T47D (cell line): ENCODE measurements at regions not wholly inside any gene's neighbourhood (a gene's known extent, or its start where the extent isn't known, plus 50 kb on each side); places are given as distances from the start of the nearest gene placed in this dataset.
"Not testable (repeated sequence)": the region's sequence is repeated elsewhere in the genome, so short reads cannot be mapped to it uniquely, and the experiment has no call there.

Experiments
- DNase-seq, 2 experiments: peaks; one replicate each; pipeline versions ENCODE4 v3.0.0 to v3.0.0-alpha.2; 2011 to 2012; ENCODE audit warnings: low read depth in 1 of 2, low spot score in 1 of 2
- JUND ChIP-seq: IDR thresholded peaks from 2 replicates; pipeline ENCODE4 v1.6.1; 2012; ENCODE audit warnings: low read depth
- in situ Hi-C: cut with HindIII; loops from 2 replicates; pipeline ENCODE4 v1.10.0; 2016; ENCODE audit warnings: low sequenced_read_pairs, low pct_unique_long_range_greater_than_20kb

DNA sequence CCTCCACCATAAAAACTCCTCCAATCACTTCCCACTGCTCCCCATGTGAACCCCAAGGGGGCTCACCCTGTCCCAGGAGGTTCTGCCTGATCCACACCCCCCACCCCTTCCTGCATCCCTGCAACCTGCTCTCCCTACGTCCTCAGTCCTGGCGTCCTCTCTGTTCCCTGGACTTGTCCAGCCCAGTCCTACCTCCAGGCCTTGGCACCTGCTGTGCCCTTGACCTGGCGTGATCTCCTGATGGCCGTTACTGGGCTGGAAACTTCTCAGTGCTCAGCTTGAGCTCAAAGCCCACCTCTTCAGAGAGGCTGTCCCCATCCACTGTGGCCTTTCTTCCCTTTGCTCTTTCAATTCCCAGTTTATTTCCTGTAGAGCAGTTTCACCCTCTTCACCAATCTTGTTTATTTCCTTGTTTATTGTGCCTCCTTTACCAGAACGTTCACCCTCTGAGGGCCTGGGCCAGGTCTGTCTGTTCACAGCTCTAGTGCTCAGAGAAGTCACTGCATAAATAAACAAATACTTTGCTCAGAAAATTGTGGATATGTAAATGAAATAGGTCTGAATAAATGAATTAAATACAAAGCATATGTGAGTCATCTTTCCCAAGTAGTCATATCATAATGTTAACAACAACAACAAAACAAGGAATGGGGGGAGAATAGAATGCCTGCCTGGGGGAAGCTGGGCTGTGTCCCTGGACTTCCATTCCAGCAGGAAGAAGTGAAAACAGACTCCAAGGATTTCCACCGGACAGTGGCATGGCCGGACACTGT lies 175.7 kb upstream of the SULF2 start:
- in situ Hi-C loops: no loop called here
- DNase-seq: no peak
- TF ChIP-seq JUND: no peak

DNA sequence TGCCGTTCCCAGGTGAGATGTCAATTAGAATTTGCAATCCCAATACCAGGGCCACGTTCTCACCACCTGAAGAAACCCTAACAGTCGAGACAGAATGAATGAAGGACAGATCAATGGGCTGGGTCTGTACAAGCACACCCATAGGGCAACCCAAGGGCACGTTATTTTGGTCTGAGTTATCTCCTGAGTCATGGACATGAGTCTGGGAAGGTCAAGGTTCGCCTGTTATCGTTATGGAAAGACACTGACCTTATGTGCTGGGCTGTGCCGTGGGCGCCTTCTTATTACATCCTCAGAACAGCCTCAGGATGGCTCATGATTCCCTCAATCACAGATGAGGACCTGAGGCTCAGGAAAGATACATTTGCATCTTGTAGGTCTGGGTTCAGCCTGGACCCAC lies 175.0 kb upstream of the SULF2 start:
- no peak for TF ChIP-seq JUND
- in situ Hi-C loops: no loop called here
- no peak for DNase-seq

DNA sequence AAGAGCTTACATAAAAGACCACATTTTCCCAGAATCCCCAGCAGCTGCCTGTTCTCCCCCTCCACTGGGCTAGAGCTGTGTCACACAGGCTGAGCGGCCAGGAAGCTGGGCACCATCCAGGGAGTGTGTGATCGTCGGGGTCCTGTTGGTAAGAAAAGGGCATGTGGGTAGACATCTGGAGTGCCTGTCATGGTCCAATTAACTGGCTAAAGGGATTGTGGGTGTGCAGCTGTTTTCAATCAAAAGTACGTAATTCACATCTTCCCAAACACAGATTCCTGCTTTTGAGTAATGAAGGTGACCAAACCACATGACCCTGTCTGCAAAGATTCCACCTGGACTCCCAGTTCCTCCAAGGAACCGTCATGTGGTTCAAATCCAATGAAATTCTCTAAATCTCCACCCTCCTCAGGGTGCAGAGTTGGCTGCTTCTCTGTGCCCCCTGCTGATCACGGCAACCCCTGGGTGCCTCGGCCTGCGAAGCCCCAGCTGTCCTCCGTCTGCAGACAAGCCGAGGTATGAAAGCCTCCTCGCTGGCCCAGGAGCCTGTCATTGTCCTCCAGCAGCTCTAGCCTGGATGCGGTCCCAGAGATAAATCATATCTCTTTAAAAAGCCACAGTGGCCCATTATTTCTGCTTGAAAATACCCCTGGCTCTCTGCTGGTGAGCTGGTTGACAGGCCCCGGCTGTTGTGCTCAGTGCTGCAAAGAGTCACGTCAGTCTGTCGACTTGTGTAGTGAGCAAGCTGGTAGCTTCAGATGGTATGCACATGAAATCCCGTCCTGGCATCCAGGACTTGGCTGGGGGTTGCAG lies 172.9 kb upstream of the SULF2 start:
- DNase-seq, in situ Hi-C loops: not testable (repeated sequence)

DNA sequence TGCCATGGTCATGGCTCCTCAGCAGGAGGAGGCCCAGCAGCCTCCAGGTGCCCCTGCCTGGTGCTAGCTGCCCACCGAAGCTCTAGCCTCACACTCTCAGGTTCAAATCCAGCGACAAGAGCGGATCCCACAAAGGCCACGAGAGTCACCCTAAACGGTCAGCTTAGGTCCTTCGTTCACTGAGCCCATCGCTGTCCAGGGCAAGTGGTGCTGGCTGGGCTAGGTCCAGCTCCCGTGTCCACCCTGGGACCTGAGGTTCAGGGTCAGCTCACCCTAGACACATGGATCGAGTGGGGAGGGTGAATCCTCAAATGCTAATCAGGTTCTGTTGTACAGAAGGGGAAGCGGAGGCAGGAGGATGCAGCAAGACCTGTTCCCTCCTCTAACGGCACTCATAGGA lies 171.9 kb upstream of the SULF2 start:
- TF ChIP-seq JUND: no peak
- no peak for DNase-seq
- in situ Hi-C loops: no loop called here

DNA sequence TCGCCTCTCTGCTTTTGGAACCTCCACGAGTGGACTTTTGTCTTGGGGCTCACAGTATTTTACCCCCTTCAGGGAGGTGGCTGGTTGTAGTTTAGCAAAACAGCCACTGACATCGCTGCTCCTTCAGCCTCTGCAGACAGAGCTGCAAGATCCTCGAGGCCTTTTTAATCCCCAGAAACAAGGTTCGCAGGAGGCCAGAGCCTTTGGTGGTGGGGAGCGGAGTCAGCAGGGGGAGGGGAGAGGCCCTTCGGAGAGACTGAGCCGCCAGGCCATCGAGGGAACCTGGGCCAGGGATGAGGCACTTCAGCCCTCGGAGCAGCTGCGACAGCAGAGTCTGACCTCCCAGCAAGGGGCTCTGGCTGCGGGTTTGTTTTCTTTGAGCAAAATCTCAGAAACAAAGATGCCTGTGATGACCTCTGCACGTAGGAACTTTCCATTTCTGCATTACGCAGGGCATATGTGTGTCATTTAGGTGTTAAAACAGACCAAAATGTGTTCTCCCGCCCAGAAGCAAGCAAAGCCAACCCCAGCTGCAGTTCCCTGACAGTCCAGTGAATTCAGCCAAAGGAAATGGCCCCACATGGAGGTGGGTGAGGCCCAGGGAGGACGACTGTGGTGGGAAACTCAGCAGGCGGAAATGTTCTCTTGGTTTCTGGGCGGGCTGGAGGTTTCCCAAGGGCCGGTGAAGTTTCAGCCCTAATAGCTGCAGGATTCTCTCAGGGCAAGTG lies 171.2 kb upstream of the SULF2 start:
- in situ Hi-C loops: no loop called here
- no peak for TF ChIP-seq JUND
- DNase-seq: no peak

DNA sequence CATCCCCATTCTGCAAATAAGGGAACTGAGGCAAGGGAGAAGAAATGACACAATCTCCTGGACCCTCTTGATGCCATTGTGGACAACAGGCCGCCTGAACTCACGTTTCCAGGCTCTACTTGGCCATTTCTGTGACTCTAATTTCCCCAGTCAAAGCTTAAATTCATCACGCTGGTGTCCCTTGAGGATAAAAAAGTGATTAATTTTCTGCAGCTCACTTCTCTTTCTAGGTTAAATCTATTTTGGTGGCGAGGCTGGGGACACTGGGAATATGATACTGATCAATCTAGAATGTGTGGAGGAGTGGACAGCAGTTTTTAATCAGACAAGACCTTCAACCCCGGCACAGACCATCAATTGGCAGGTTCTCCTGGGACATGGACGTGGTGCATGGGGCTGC lies 168.2 kb upstream of the SULF2 start:
- TF ChIP-seq JUND: no peak
- DNase-seq: no peak
- in situ Hi-C loops: no loop called here

DNA sequence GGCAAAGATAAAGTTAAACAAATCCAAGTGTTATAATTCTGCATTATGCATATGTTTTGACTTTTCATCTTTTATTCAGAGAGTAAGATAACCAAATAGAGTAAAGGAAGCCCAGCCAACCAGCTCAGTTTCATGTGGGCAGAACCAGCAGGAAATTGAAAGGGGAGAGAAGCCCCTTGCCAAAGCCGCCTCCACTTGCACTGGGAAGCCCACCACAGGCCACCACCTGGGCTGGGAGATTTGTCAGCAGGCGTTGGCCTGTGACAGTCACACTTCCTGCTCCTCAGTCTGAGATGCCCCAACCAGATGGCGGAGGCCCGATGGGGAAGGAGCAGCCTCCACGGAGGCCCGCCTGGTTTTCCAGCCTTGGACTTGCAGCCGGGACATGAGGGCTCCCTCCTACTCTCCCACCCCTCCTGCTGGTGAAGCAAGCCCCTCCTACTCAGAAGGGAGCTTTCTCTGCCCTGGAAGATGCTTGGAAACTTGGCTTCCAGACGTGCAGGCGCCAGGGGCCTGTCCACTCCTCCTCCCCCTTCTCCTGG lies 166.8 kb upstream of the SULF2 start:
- in situ Hi-C loops: no loop called here
- DNase-seq: no peak
- no peak for TF ChIP-seq JUND

DNA sequence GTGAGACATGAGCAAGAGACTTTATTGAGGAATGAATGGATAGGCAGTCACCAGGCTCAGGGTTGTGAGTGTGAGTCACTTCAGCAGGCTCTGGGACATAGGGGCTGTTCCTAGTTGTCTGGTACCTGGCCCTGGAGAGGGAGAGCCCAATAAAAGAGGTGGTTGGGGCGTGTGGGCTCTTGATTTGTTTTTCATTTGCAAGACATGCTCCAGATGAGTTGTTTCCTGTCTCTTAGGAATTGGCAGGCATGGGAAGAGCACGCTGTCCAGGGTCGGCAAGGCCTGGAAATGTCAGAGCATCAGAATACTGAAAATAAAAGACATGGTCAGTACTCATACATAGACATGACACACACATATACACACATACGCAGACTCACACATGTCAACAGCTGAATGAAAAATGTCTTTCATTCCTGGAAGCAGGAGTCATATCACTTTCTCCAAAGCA lies 166.3 kb upstream of the SULF2 start:
- TF ChIP-seq JUND: no peak
- DNase-seq: no peak
- in situ Hi-C loops: no loop called here

DNA sequence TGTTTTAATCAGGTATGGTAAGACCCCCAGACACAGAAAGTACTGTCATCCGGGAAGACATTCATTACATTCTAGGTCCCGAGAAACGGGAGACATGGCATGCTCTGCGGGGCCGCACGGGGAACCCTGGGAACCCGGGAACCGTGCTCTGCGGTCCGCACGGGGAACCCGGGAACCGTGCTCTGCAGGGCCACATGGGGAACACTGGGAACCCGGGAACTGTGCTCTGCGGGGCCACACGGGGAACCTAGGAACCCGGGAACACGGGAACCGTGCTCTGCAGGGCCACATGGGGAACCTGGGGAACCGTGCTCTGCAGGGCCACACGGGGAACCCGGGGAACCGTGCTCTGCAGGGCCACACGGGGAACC lies 165.6 kb upstream of the SULF2 start:
- no peak for TF ChIP-seq JUND
- DNase-seq: no peak
- in situ Hi-C loops: no loop called here

DNA sequence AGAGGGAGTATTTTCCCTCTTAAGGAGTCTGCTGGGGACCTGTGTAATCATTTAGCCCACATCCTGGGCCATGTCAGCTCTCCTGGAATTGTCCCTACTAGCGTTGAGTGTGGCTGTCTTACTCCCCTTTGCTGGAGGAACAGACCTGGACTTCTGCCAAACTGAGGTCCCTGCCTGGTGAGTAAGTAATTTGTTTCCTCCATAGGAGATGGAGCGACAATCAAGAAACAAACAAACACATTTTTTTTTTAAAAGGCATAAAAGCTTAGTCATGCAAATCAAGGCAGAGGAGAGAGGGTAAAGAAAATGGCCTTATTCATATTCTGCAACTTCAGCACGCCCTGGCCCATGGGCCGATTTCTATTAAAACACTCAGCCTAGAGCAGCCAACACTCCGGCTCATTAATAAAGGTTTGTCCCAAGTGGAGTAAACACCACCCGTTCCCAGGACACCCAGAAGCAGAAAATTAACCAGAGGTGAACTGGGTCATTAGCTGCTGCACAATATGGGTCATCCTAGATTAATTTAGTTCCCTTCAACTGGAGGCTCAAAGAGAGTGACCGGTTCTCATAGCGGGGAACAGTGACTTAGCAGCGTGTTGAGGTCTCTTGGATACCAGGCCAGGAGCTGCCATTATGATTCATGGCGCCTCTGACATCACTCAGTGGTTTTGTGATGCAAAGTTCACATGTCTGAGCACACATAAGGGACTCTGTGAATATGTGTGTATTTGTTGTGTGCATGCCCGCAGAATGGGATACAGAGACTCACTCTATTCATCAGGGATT lies 165.0 kb upstream of the SULF2 start:
- in situ Hi-C loops: no loop called here
- DNase-seq: peak in 1 of 2 experiments; percentile 14
- no peak for TF ChIP-seq JUND

DNA sequence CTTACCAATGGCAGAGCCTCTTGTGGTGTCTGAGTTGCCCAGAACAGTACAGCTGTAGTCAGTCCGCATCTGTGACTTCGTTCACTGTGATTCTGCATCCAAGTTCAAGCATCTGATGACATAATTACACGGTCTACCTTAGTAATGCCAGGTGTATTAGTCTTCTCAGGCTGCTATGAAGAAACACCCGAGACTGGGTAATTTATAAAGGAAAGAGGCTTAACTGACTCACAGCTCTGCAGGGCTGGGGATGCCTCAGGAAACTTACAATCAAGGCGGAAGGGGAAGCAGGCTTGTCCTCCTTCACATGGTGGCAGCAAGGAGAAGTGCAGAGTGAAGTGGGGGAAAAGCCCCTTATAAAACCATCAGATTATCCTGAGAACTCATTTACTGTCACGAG lies 163.9 kb upstream of the SULF2 start:
- no peak for TF ChIP-seq JUND
- in situ Hi-C loops: no loop called here
- no peak for DNase-seq

DNA sequence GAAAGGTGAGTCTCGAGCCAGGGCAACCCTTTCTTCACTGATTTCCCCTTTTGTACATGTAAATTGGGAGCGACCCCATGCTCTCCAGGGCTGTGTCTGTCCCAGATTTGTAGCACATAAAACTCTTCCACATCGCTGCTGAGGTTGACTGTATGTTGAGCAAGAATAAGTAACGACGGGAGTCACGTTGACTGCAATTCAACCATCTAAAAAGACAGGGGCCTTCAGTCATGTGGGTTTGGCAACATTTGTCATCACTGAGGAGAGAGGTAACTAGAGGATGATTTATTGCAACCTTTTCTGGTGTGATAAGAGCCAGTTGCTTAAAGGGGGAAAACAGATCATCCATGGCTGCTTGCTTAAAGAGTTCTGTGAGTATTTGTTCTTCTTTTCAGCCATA lies 159.4 kb upstream of the SULF2 start:
- no peak for DNase-seq
- in situ Hi-C loops: no loop called here

More for the DNA sequence above, 159.4 kb upstream of the SULF2 start:
- TF ChIP-seq JUND: no peak
